C4-2B (cell line): ENCODE measurements at regions not wholly inside any gene's neighbourhood (a gene's known extent, or its start where the extent isn't known, plus 50 kb on each side); places are given as distances from the start of the nearest gene placed in this dataset.

Experiments used
- CTCF ChIP-seq: fragments of 450-650 bp; conservative IDR thresholded peaks from 2 replicates; pipeline ENCODE4 v1.5.1; 2017; ENCODE audit warnings: mild to moderate bottlenecking
- ZFX ChIP-seq: fragments of 450-650 bp; IDR thresholded peaks from 2 replicates; pipeline ENCODE4 v1.6.1; 2017

- TF ChIP-seq CTCF (no peak), ZFX (no peak)
Measured at GRCh38 chr10:78382772-78383171, 349.1 kb downstream of the RPS24 start.
